HuH-7 (cell line): ENCODE measurements at regions not wholly inside any gene's neighbourhood (a gene's known extent, or its start where the extent isn't known, plus 50 kb on each side); places are given as distances from the start of the nearest gene placed in this dataset.

Experiments used
- DNase-seq: peaks from one replicate; pipeline ENCODE4 v3.0.0; 2011; ENCODE audit warnings: low spot score

DNA sequence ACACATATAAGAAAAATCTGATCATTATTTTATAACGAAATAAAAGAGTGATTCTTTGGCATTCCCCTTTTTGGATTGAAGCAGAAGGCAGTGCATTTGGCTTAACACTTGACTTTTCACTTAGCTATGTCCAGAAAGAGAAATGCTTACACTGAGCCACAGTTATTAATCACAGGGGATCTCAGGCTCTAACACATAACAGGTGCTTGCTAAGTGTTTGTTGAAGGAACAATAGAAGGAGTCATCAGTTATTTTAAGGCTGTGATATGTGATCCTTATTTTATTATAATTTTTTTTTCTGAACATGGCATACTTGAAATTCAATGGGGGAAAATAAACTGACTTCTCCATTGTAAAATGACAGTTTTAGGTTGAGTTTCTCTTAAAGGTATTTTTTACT, 209.5 kb downstream of the UBE2E3 start:
- DNase-seq = no peak

- no peak for DNase-seq
These were observed 210.3 kb downstream of the UBE2E3 start for GRCh38 chr2:181190711-181191110.

- no peak for DNase-seq
These were observed 213.1 kb downstream of the UBE2E3 start for GRCh38 chr2:181193550-181193949.

GRCh38 chr2:181196401-181196800, 216.0 kb downstream of the UBE2E3 start:
- DNase-seq = no peak

- no peak for DNase-seq
These were observed 216.8 kb downstream of the UBE2E3 start for GRCh38 chr2:181197140-181197760.

- DNase-seq = no peak
These were observed 217.9 kb downstream of the UBE2E3 start for GRCh38 chr2:181198183-181198864.

DNA sequence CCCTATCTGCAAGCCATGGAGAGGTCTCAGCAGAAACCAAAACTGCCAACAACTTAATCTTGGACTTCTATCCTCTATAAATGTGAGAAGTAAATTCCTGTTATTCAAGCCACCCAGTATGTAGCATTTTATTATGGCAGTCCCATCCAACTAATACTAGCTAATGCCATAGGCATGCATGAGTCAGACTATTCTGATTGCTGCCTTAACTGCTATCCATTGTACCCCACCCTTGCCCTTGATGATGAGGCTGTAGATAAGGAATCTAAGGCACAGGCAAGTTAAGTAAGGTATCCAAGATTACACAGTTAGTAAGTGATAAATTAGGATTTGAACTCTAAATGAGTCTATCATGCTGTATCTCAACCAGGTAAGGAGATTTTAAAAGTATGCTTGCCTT, 223.0 kb downstream of the UBE2E3 start:
- no peak for DNase-seq

DNA sequence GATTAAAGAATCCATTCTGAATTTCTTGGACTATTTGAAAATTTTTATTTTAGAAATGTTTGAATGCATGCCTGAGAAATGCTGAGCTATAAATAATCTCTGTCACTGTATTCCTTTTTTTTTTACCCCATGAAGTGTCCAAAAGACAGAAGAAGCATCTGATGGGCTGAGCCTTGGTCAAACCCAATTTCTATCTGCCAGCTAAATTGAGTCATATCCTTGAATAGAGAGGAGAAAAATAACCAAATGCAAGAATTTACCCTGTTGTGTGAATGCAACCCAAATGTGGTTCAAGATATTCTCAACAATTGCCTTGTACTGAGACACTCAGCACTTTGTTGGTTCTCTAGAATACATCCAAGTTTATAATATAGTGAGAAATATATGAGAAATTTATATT, 223.5 kb downstream of the UBE2E3 start:
- no peak for DNase-seq

- no peak for DNase-seq
These were observed 238.0 kb downstream of the UBE2E3 start for GRCh38 chr2:181218401-181218821.

- no peak for DNase-seq
These were observed 234.0 kb upstream of the ITGA4 start for GRCh38 chr2:181223234-181223633.

- no peak for DNase-seq
These were observed 232.3 kb upstream of the ITGA4 start for GRCh38 chr2:181224866-181225265.

- DNase-seq = peak; percentile 11
These were observed 228.5 kb upstream of the ITGA4 start for GRCh38 chr2:181228661-181229060.

DNA sequence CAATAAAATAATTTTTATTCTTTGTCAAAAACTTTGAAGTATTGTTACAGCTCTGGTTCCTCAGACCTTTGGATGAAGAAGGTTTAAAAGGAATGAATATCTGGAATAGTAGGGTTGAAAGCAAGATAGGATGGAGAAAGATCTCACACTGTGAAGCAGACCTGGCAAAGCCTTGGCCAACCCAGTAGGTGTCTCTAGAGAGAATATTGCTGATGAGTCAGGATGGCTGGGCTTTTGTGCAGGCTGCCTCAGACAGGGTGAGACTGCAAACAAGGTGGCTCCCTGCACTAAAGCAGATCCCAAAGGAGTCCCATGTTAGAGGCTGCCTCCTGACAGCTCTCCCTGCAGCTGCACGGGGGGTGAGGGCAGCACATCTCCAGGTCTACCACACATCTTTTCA, 226.0 kb upstream of the ITGA4 start:
- no peak for DNase-seq

GRCh38 chr2:181231886-181232621, 225.1 kb upstream of the ITGA4 start:
- DNase-seq = no peak

- no peak for DNase-seq
These were observed 222.7 kb upstream of the ITGA4 start for GRCh38 chr2:181234487-181234891.

GRCh38 chr2:181235011-181235410, 222.2 kb upstream of the ITGA4 start:
- DNase-seq = no peak

GRCh38 chr2:181235683-181236459, 221.3 kb upstream of the ITGA4 start:
- DNase-seq = no peak

DNA sequence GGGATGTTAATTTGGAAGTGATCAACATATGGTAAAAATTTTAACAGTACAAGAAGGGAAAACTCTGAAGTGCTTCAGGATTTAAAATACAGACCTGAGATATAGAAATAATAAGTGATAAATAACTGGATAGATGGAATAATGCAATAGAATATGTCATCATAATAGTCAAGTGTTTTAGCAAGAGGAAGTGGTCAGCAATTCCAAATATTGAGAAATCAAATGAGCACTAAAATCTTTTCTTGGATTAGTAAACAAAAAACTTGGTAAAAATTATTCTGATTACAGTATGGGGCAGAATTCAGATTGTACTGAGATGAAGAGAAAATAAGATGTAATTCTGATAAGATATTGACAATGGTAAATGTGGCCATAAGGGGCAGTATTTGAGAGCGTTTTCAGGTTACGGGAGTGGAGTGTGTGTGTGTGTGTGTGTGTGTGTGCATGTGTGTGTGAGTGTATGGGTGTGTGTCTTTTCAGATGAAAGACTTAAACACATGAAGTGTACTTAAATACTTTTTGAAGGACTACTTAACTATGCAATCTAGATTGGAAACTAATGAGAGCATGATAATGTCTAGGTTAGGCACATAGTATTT, 217.9 kb upstream of the ITGA4 start:
- no peak for DNase-seq

- DNase-seq = no peak
These were observed 216.3 kb upstream of the ITGA4 start for GRCh38 chr2:181240844-181241243.

DNA sequence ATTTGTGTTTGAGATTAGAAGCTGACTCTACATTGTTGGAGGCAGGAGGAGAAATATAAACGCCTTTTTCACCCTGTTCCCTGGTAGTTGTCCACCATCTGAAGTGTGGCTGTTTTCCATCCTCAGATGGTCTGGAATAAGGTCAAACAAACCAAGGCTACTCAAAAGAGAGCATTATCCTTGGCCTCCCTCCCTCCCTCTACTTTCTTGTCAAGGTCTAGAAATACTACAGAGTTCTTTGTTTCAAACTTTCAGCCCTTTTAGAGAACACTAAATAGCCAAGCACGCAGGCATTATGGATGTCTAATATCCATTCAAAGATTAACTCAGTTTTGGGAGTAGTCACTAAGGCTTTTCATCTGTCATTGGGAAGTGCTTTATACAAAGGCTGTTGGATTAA, 215.8 kb upstream of the ITGA4 start:
- no peak for DNase-seq

GRCh38 chr2:181241797-181242196, 215.4 kb upstream of the ITGA4 start:
- DNase-seq = no peak

GRCh38 chr2:181242262-181242661, 214.9 kb upstream of the ITGA4 start:
- DNase-seq = no peak
